Right lobe of liver (tissue), 6 donors: ENCODE measurements at regions not wholly inside any gene's neighbourhood (a gene's known extent, or its start where the extent isn't known, plus 50 kb on each side); places are given as distances from the start of the nearest gene placed in this dataset.

Source experiments
- ATAC-seq, 4 donors: fragments of 200-7000 bp; cut with Tn5 transposase; one replicate each; pipeline ENCODE4 v1.9.1; 2020; ENCODE audit warnings: mild to moderate bottlenecking in 4 of 4, moderate library complexity in 4 of 4
- DNase-seq, 3 donors: peaks; one replicate each; pipeline ENCODE4 v3.0.0-alpha.2; 2020
- H3K27ac ChIP-seq, 3 donors: fragments of 200-600 bp; one replicate each; pipeline ENCODE4 v1.8.0; 2022
- H3K27me3 ChIP-seq, 2 donors: fragments of 200-600 bp; one replicate each; pipeline ENCODE4 v1.8.0; 2022
- H3K36me3 ChIP-seq, 4 donors: fragments of 200-600 bp; sonication (generic) in 1 of 4; one replicate each; pipeline versions ENCODE4 v1.5.1 to v1.8.0; 2017 to 2022; ENCODE audit warnings: control low read depth in 1 of 4
- H3K4me1 ChIP-seq, 4 donors: fragments of 200-600 bp; sonication (generic) in 1 of 4; one replicate each; pipeline versions ENCODE4 v1.5.1 to v1.8.0; 2017 to 2022; ENCODE audit warnings: control low read depth in 1 of 4
- H3K4me3 ChIP-seq, 3 donors: fragments of 200-600 bp; one replicate each; pipeline ENCODE4 v1.8.0; 2022
- H3K9me3 ChIP-seq, 4 donors: fragments of 200-600 bp; sonication (generic) in 1 of 4; one replicate each; pipeline versions ENCODE4 v1.5.1 to v1.8.0; 2017 to 2022; ENCODE audit warnings: control low read depth in 1 of 4
- POLR2A ChIP-seq: fragments of 450-650 bp; IDR thresholded peaks from one replicate; pipeline ENCODE4 v1.6.1; 2017; ENCODE audit warnings: antibody characterized with exemption, mild to moderate bottlenecking
- WGBS: methylation state at CpG from one replicate; pipeline ENCODE4 v1.1.6; 2018; ENCODE audit warnings: low coverage, low lambda C conversion rate; ENCODE audit not compliant: insufficient coverage; ENCODE audit errors: missing lambda C conversion rate; 5-methylcytosine and 5-hydroxymethylcytosine counted together
- intact Hi-C, 2 donors: fragments of 100-400 bp; cut with DNase I; formaldehyde crosslinking; loops; one replicate each; pipeline versions ENCODE4 v1.11.2 to v1.14.1; 2022
- TF ChIP-seq, protein P1 (sequence below), 4 donors: fragments of 200-600 bp in 3 of 4; fragments of 450-650 bp in 1 of 4; IDR thresholded peaks; one replicate each; pipeline versions ENCODE4 v1.5.1 to v1.8.0; 2016 to 2022; ENCODE audit warnings: antibody characterized with exemption in 4 of 4, mild to moderate bottlenecking in 2 of 4
- donor health status: DM: no; HTN: yes; CAD: no.
- donor health status: DM: no; HTN: no; CAD: no.
- donor health status: DM: no; HTN: no; CAD: no.
- donor health status: DM: no; HTN: yes; CAD: no.
- donor health status: DM: no; HTN: yes; CAD: no.

DNA sequence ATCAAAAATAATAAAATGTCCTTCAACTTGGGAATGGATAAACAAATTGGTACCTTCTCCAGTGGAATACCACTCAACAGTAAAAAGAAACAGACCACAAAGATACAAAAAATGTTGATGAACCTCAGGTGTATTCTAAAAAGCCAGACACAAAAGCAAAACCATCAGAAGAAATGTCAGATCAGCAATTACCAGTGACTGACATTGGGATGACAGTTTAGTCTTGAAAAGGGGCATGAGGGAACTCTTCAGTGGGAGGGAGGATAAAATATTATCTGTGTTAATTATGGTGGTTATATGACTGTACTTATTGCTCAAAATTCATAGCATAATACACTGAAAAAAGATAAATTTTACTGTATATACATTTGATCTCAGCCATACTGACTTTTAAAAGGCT lies 473.0 kb downstream of the TMX3 start:
- intact Hi-C loops: no loop called here
- no peaks in the 10 kb centered on the region for H3K4me1 ChIP-seq
- TF ChIP-seq POLR2A: no peak
- no peaks in the 10 kb centered on the region for H3K36me3 ChIP-seq
- H3K9me3 ChIP-seq: no peaks in the 10 kb centered on the region
- no peaks in the 10 kb centered on the region for H3K27me3 ChIP-seq
- ATAC-seq: no peak
- H3K4me3 ChIP-seq: no peak overlapping the region
- DNase-seq: no peak
- no peak overlapping the region for H3K27ac ChIP-seq

DNA sequence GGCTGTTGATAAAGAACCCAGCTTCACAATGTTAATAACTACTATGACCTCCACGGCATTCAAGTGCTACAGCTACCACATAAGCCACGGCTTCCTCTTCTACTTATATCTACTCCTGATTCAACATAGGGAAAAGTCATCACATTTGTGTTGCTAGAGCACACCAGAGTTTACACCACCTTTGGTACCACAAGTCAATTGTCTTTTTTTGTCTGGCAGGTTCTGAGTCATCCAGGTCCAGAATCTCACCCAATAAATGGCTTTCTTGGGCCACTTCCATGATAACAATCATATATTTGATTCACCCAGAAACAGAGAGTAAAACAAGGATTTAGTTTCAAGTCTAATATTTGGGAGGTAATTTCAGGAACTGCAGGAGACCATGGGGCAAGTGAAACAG lies 480.2 kb downstream of the TMX3 start:
- intact Hi-C loops: no loop called here
- TF ChIP-seq, protein P1, sequence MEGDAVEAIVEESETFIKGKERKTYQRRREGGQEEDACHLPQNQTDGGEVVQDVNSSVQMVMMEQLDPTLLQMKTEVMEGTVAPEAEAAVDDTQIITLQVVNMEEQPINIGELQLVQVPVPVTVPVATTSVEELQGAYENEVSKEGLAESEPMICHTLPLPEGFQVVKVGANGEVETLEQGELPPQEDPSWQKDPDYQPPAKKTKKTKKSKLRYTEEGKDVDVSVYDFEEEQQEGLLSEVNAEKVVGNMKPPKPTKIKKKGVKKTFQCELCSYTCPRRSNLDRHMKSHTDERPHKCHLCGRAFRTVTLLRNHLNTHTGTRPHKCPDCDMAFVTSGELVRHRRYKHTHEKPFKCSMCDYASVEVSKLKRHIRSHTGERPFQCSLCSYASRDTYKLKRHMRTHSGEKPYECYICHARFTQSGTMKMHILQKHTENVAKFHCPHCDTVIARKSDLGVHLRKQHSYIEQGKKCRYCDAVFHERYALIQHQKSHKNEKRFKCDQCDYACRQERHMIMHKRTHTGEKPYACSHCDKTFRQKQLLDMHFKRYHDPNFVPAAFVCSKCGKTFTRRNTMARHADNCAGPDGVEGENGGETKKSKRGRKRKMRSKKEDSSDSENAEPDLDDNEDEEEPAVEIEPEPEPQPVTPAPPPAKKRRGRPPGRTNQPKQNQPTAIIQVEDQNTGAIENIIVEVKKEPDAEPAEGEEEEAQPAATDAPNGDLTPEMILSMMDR (IDR thresholded peaks at IDR 0.05): no peak
- TF ChIP-seq POLR2A: no peak
- no peaks in the 10 kb centered on the region for H3K9me3 ChIP-seq
- H3K36me3 ChIP-seq: no peaks in the 10 kb centered on the region
- H3K4me1 ChIP-seq: no peaks in the 10 kb centered on the region
- H3K4me3 ChIP-seq: no peak overlapping the region
- WGBS: 36% methylated on average over 2 of the region's 2 CpGs
- DNase-seq (no peak), ATAC-seq (no peak)
- no peak overlapping the region for H3K27ac ChIP-seq
- H3K27me3 ChIP-seq: no peaks in the 10 kb centered on the region

DNA sequence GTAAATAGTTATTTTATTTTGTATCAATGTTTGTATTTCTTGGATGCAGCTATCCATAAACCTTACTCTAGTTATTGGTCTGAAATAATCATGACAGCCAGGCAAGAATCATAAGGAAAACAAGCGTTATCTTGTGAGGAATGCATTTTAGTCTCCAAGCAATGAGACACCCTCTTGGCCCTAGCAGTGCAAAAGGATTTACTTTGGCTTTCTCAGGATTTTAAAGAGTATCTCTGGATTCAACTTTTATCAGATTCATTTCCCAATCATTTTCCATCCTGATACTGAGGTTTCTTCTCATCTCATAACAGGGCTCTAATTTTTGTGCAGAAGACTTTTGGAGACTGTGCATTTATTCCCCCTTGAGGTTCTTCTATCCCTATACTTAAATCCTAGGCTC lies 480.8 kb downstream of the TMX3 start:
- Histone ChIP-seq H3K27me3 (no peaks in the 10 kb centered on the region), H3K4me1 (no peaks in the 10 kb centered on the region), H3K4me3 (no peak overlapping the region), H3K9me3 (no peaks in the 10 kb centered on the region), H3K36me3 (no peaks in the 10 kb centered on the region), H3K27ac (no peak overlapping the region)
- intact Hi-C loops: no loop called here
- DNase-seq: no peak
- 29% methylated on average over 1 of the region's 1 CpG for WGBS
- TF ChIP-seq POLR2A: no peak
- TF ChIP-seq, protein P1 (IDR thresholded peaks at IDR 0.05): no peak
- ATAC-seq: no peak

DNA sequence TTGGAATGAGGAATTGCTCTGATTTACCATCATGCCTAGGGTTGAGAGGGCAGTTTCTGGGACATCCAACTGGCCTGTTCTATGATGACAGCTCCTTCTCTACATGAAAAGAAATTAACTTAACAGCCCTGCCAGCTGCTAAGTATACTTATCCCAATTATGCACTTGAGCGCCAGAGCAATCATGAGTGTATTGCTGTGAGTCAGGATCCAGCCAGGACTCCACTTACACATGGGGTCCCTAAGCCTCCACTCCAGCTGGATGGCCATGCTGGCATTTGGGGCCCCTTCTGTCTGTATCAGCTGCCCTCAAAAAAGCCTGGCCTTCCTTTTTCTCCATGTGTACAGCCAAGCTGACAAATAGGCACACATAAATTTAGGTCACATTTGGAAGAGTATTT lies 481.9 kb downstream of the TMX3 start:
- no peak for DNase-seq
- intact Hi-C loops: no loop called here
- Histone ChIP-seq H3K9me3 (no peaks in the 10 kb centered on the region), H3K27me3 (no peaks in the 10 kb centered on the region), H3K4me1 (no peaks in the 10 kb centered on the region), H3K4me3 (no peak overlapping the region), H3K27ac (no peak overlapping the region), H3K36me3 (no peaks in the 10 kb centered on the region)
- TF ChIP-seq, protein P1 (IDR thresholded peaks at IDR 0.05): no peak
- TF ChIP-seq POLR2A: no peak
- no peak for ATAC-seq
- no CpG with 5 or more reads among the region's 1 CpG for WGBS

DNA sequence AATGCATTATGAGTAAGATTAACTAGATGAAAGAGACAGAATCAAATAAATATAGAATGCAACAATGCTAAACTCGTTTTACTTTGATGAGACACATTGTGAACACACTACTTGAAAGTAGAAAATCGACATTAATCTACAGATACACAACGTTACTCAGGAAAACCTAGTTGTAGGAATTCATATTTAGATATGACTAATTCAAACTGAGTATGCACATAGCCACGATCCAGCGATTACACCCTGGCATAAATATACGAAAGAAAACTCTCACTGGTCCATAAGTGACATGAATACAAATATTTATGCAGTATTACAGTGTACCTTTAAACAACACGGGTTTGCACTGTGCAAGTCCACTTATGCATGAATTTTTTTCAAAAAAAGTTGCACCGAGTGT lies 485.6 kb downstream of the TMX3 start:
- no peak for ATAC-seq
- no peaks in the 10 kb centered on the region for H3K36me3 ChIP-seq
- 57% methylated on average over 8 of the region's 8 CpGs for WGBS
- H3K4me3 ChIP-seq: no peak overlapping the region
- DNase-seq: no peak
- H3K27me3 ChIP-seq: no peaks in the 10 kb centered on the region
- intact Hi-C loops: no loop called here
- TF ChIP-seq, protein P1 (IDR thresholded peaks at IDR 0.05): no peak
- no peak for TF ChIP-seq POLR2A
- no peak overlapping the region for H3K27ac ChIP-seq
- H3K4me1 ChIP-seq: no peaks in the 10 kb centered on the region
- no peaks in the 10 kb centered on the region for H3K9me3 ChIP-seq
